K562 (cell line): ENCODE measurements at regions not wholly inside any gene's neighbourhood (a gene's known extent, or its start where the extent isn't known, plus 50 kb on each side); places are given as distances from the start of the nearest gene placed in this dataset.
A peak's percentile ranks its signal among the peaks of the same experiment; 100 is the strongest.

Source experiments
- ATAC-seq: fragments of 200-7000 bp; cut with Tn5 transposase; 3 replicates; pipeline ENCODE4 v1.9.1; 2020; ENCODE audit warnings: moderate library complexity
- BruUV-seq: library from RNA; stranded (reverse); fragments of 400-500 nt; replicated peaks from 2 replicates; lab custom pipeline; 2021; lab: Mats Ljungman, UMichigan
- CTCF ChIA-PET: fragments of 300-600 bp; formaldehyde crosslinking; extraction: SDS; loops from one replicate; lab custom pipeline; 2021; ENCODE audit warnings: low intra/inter-chr PET ratio; lab: Yijun Ruan, JAX
- POLR2A ChIA-PET: fragments of 300-600, 350-650 bp; sonication (Branson Sonifier 250); formaldehyde crosslinking; extraction: SDS; loops from one replicate; lab custom pipeline; 2021; ENCODE audit warnings: antibody characterized with exemption, inconsistent platforms; lab: Yijun Ruan, JAX
- DNase-seq, 4 experiments: peaks; one replicate each; pipeline versions ENCODE4 v3.0.0 to v3.0.0-alpha.2; 2011 to 2018; ENCODE audit warnings: low spot score in 3 of 4, mixed read lengths in 3 of 4; ENCODE audit errors: extremely low read depth in 1 of 4
- FAIRE-seq: peaks from 2 replicates; lab custom pipeline; 2011; peaks lifted over from hg19 to GRCh38; lab: Jason Lieb, UNC
- H2AFZ ChIP-seq: 2 replicates; pipeline ENCODE4 v1.6.0; 2011; ENCODE audit warnings: low read depth, low read length, control low read depth, inconsistent platforms
- H3K27ac ChIP-seq: fragments of 200-600 bp; 3 replicates; pipeline ENCODE4 v1.8.0; 2011; ENCODE audit warnings: low read depth, mild to moderate bottlenecking, control low read depth, inconsistent platforms, low read length, moderate library complexity, mixed read lengths; ENCODE audit errors: extremely low read depth
- H3K27me3 ChIP-seq, 2 experiments: fragments of 300-600 bp in 1 of 2; 2 replicates in 1 of 2; 3 replicates in 1 of 2; pipeline versions ENCODE4 v1.6.0 to v1.8.0; 2011; ENCODE audit warnings: inconsistent platforms in 2 of 2, low read length in 2 of 2, mild to moderate bottlenecking in 1 of 2, mixed read lengths in 1 of 2, moderate library complexity in 1 of 2; ENCODE audit not compliant: control insufficient read depth in 2 of 2, insufficient read depth in 2 of 2
- H3K36me3 ChIP-seq: fragments of 300-600 bp; 3 replicates; pipeline ENCODE4 v1.8.0; 2011; ENCODE audit warnings: mild to moderate bottlenecking, low read length, inconsistent platforms; ENCODE audit not compliant: control insufficient read depth, insufficient read depth
- H3K4me1 ChIP-seq, 2 experiments: fragments of 200-600 bp in 1 of 2; replicated peaks in 1 of 2; 2 replicates in 1 of 2; 3 replicates in 1 of 2; pipeline versions ENCODE4 v1.5.1 to v1.8.0; 2011; ENCODE audit warnings: inconsistent platforms in 2 of 2, low read length in 2 of 2, mild to moderate bottlenecking in 1 of 2, mixed read lengths in 1 of 2, moderate library complexity in 1 of 2; ENCODE audit not compliant: control insufficient read depth in 2 of 2, insufficient read depth in 2 of 2
- H3K4me2 ChIP-seq: 2 replicates; pipeline ENCODE4 v1.6.1; 2011; ENCODE audit warnings: low read length, control low read depth, inconsistent platforms, mixed read lengths; ENCODE audit not compliant: insufficient read depth
- H3K4me3 ChIP-seq: fragments of 200-600 bp; sonication (generic), shearing (Covaris generic); 2 replicates; pipeline ENCODE4 v1.5.1; 2016; ENCODE audit warnings: control low read depth, inconsistent platforms
- H3K79me2 ChIP-seq: fragments of 200-600 bp; 3 replicates; pipeline ENCODE4 v1.8.0; 2011; ENCODE audit warnings: low read length, inconsistent platforms; ENCODE audit not compliant: control insufficient read depth, insufficient read depth
- H3K9ac ChIP-seq, 2 experiments: 2 replicates each; pipeline versions ENCODE4 v1.6.0 to v1.6.1; 2011; ENCODE audit warnings: low read depth in 2 of 2, low read length in 2 of 2, control low read depth in 1 of 2, inconsistent platforms in 1 of 2, mild to moderate bottlenecking in 1 of 2, mixed read lengths in 1 of 2; ENCODE audit not compliant: insufficient read depth in 1 of 2
- H3K9me1 ChIP-seq: one replicate; pipeline ENCODE4 v1.6.0; 2011; ENCODE audit warnings: inconsistent platforms, mild to moderate bottlenecking, low read length, moderate library complexity; ENCODE audit not compliant: control insufficient read depth, insufficient read depth
- H3K9me3 ChIP-seq: replicated peaks from 2 replicates; pipeline ENCODE4 v1.5.1; 2011; ENCODE audit warnings: low read depth, low read length, inconsistent platforms; ENCODE audit not compliant: control insufficient read depth, insufficient read depth
- H4K20me1 ChIP-seq: replicated peaks from 2 replicates; pipeline ENCODE4 v1.6.1; 2011; ENCODE audit warnings: low read length, inconsistent platforms, mixed read lengths; ENCODE audit not compliant: control insufficient read depth, insufficient read depth
- BRCA1 ChIP-seq, 2 experiments: fragments of 450-650 bp in 1 of 2; sonication (generic) in 1 of 2; formaldehyde crosslinking in 1 of 2; IDR thresholded peaks; 2 replicates each; pipeline versions ENCODE4 v1.5.0 to v1.6.1; 2017 to 2020; ENCODE audit warnings: mild to moderate bottlenecking in 1 of 2, missing genetic modification reagents in 1 of 2
- CTBP1 ChIP-seq: fragments of 450-650 bp; IDR thresholded peaks from 2 replicates; pipeline ENCODE4 v1.6.1; 2016; ENCODE audit warnings: borderline replicate concordance
- ELK1 ChIP-seq: sonication (generic); formaldehyde crosslinking; IDR thresholded peaks from 2 replicates; pipeline ENCODE4 v1.8.1; 2022; ENCODE audit warnings: missing genetic modification reagents
- KLF6 ChIP-seq: fragments of 250-450 bp; sonication (Bioruptor Pico); IDR thresholded peaks from 2 replicates; pipeline ENCODE4 v1.4.0; 2020; ENCODE audit warnings: mild to moderate bottlenecking, moderate library complexity, borderline replicate concordance
- POLR2AphosphoS5 ChIP-seq: IDR thresholded peaks from 2 replicates; pipeline ENCODE4 v1.6.1; 2011; ENCODE audit warnings: mild to moderate bottlenecking, low read depth, low read length, moderate library complexity; ENCODE audit not compliant: control insufficient read depth, insufficient read depth
- THAP12 ChIP-seq: fragments of 250-450 bp; sonication (Bioruptor Pico); IDR thresholded peaks from 2 replicates; pipeline ENCODE4 v1.9.0; 2021; ENCODE audit warnings: mild to moderate bottlenecking, inconsistent platforms
- ZNF395 ChIP-seq: fragments of 200-800 bp; sonication (Bioruptor generic); IDR thresholded peaks from 2 replicates; pipeline ENCODE4 v1.6.1; 2017; ENCODE audit warnings: missing genetic modification characterization, missing compliant biosample characterization
- ZNF561 ChIP-seq: fragments of 450-650 bp; formaldehyde crosslinking; conservative IDR thresholded peaks from 2 replicates; pipeline ENCODE4 v1.4.0; 2020; ENCODE audit warnings: mild to moderate bottlenecking, moderate library complexity
- ZNF75A ChIP-seq: fragments of 450-650 bp; formaldehyde crosslinking; IDR thresholded peaks from 2 replicates; pipeline ENCODE4 v1.4.0; 2020; ENCODE audit warnings: mild to moderate bottlenecking
- WGBS: fragments of 100-300 bp; shearing (Covaris generic); methylation state at CpG from one replicate; pipeline ENCODE4 v1.1.6; 2016; ENCODE audit warnings: low coverage, mixed read lengths; ENCODE audit not compliant: insufficient coverage; ENCODE audit errors: missing lambda C conversion rate; 5-methylcytosine and 5-hydroxymethylcytosine counted together
- in situ Hi-C: fragments of 300-500 bp; cut with MboI; formaldehyde crosslinking; loops from 4 replicates; pipeline ENCODE4 v1.15.0; 2018; ENCODE audit warnings: inconsistent platforms, mixed read lengths
- intact Hi-C: fragments of 100-400 bp; cut with micrococcal nuclease; formaldehyde crosslinking; loops from 2 replicates; pipeline ENCODE4 v1.14.2; 2022
- TF ChIP-seq, protein P1 (sequence below): fragments of 250-450 bp; sonication (Bioruptor Pico); IDR thresholded peaks from 2 replicates; pipeline ENCODE4 v1.5.0; 2022; ENCODE audit warnings: mild to moderate bottlenecking
- TF ChIP-seq, protein P2 (sequence below): sonication (generic); formaldehyde crosslinking; IDR thresholded peaks from 2 replicates; pipeline ENCODE4 v1.8.0; 2022; ENCODE audit warnings: mild to moderate bottlenecking, low read depth, missing genetic modification reagents
- TF ChIP-seq, protein P3 (sequence below): IDR thresholded peaks from 3 replicates; pipeline ENCODE4 v1.6.1; 2011; ENCODE audit warnings: borderline replicate concordance, mild to moderate bottlenecking; ENCODE audit not compliant: insufficient read length, insufficient read depth

DNA sequence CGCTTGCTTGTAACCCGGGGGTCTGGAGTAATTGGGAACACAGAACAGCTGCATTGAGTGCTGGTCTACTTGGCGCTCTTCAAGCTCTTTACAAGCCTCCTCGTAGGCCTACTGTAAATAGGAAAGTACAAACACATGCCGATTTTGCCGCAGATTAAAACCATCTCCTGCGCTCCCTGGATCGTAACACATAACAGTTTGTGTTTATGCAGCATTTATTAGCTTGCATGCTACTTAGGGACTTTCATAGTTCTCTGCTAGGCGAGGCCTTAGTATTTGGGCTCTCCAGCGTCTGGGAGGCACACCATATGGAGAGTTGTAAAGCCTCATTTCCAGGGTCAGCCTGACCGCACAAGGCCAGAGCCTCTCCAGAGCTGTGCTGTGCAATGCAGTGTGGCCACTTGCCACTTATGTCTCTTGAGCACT lies 84.0 kb upstream of the HAAO start:
- intact Hi-C loops (no loop called here), in situ Hi-C loops (no loop called here)
- ChIA-PET POLR2A (interaction anchor here (0.8 kb wide), 1 partner anchor 20 kb away, joined by 4 read pairs; no protein-coding TSS in a partner anchor), CTCF (interaction anchor here (0.6 kb wide), 1 partner anchor 17 kb away, joined by 3 read pairs; no protein-coding TSS in a partner anchor)
- Histone ChIP-seq H3K9me1 (no peaks in the 10 kb centered on the region), H3K4me3 (no peak overlapping the region), H4K20me1 (no peaks in the 10 kb centered on the region), H3K9me3 (no peaks in the 10 kb centered on the region), H3K4me1 (peaks cover 0 to 4% of the 10 kb centered on the region in 2 experiments; a peak in 1 of 5 replicates), H3K27ac (no peak overlapping the region), H2AFZ (peak overlapping the region; percentile 65), H3K9ac (no peak overlapping the region), H3K36me3 (no peaks in the 10 kb centered on the region), H3K79me2 (no peaks in the 10 kb centered on the region), H3K27me3 (no peaks in the 10 kb centered on the region), H3K4me2 (no peak overlapping the region)
- FAIRE-seq (no peak), DNase-seq (no peak), ATAC-seq (no peak)
- WGBS, result 69% methylated on average over 11 of the region's 11 CpGs
- BruUV-seq, result no TSS peak
- TF ChIP-seq, protein P1, sequence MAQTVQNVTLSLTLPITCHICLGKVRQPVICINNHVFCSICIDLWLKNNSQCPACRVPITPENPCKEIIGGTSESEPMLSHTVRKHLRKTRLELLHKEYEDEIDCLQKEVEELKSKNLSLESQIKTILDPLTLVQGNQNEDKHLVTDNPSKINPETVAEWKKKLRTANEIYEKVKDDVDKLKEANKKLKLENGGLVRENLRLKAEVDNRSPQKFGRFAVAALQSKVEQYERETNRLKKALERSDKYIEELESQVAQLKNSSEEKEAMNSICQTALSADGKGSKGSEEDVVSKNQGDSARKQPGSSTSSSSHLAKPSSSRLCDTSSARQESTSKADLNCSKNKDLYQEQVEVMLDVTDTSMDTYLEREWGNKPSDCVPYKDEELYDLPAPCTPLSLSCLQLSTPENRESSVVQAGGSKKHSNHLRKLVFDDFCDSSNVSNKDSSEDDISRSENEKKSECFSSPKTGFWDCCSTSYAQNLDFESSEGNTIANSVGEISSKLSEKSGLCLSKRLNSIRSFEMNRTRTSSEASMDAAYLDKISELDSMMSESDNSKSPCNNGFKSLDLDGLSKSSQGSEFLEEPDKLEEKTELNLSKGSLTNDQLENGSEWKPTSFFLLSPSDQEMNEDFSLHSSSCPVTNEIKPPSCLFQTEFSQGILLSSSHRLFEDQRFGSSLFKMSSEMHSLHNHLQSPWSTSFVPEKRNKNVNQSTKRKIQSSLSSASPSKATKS (CRISPR knock-in tag), result no peak
- TF ChIP-seq POLR2AphosphoS5 (no peak), BRCA1 (IDR thresholded peaks at IDR 0.05) (no peak), BRCA1 (CRISPR knock-in tag; IDR thresholded peaks at IDR 0.05) (no peak), ZNF561 (CRISPR knock-in tag) (no peak), THAP12 (CRISPR knock-in tag) (no peak), CTBP1 (no peak), ZNF395 (CRISPR knock-in tag) (no peak), ZNF75A (CRISPR knock-in tag) (no peak), ELK1 (CRISPR knock-in tag) (no peak), KLF6 (CRISPR knock-in tag) (no peak)
- TF ChIP-seq, protein P2, sequence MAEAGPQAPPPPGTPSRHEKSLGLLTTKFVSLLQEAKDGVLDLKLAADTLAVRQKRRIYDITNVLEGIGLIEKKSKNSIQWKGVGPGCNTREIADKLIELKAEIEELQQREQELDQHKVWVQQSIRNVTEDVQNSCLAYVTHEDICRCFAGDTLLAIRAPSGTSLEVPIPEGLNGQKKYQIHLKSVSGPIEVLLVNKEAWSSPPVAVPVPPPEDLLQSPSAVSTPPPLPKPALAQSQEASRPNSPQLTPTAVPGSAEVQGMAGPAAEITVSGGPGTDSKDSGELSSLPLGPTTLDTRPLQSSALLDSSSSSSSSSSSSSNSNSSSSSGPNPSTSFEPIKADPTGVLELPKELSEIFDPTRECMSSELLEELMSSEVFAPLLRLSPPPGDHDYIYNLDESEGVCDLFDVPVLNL (CRISPR knock-in tag), result no peak
- TF ChIP-seq, protein P3, sequence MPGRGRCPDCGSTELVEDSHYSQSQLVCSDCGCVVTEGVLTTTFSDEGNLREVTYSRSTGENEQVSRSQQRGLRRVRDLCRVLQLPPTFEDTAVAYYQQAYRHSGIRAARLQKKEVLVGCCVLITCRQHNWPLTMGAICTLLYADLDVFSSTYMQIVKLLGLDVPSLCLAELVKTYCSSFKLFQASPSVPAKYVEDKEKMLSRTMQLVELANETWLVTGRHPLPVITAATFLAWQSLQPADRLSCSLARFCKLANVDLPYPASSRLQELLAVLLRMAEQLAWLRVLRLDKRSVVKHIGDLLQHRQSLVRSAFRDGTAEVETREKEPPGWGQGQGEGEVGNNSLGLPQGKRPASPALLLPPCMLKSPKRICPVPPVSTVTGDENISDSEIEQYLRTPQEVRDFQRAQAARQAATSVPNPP, result no peak
